AG08395 (cell line): ENCODE measurements at regions not wholly inside any gene's neighbourhood (a gene's known extent, or its start where the extent isn't known, plus 50 kb on each side); places are given as distances from the start of the nearest gene placed in this dataset.
A peak's percentile ranks its signal among the peaks of the same experiment; 100 is the strongest.

Experiments used
- DNase-seq: peaks from one replicate; pipeline ENCODE4 v3.0.0; 2012; ENCODE audit warnings: mixed read lengths, low spot score

GRCh38 chr2:118237451-118237850 is 149.2 kb downstream of the INSIG2 start:
- DNase-seq, result no peak

GRCh38 chr2:118232796-118233195 is 144.5 kb downstream of the INSIG2 start:
- DNase-seq, result no peak

GRCh38 chr2:118232391-118232790 is 144.1 kb downstream of the INSIG2 start:
- no peak for DNase-seq

GRCh38 chr2:118231759-118232158 is 143.5 kb downstream of the INSIG2 start:
- DNase-seq, result no peak

GRCh38 chr2:118227698-118228508 is 139.6 kb downstream of the INSIG2 start:
- peak; percentile 42 for DNase-seq

GRCh38 chr2:118225666-118226065 is 137.4 kb downstream of the INSIG2 start:
- DNase-seq, result no peak

- no peak for DNase-seq
Measured at GRCh38 chr2:118224895-118225311, 136.6 kb downstream of the INSIG2 start.

- peak; percentile 46 for DNase-seq
Measured at GRCh38 chr2:118223992-118224894, 136.0 kb downstream of the INSIG2 start.

- DNase-seq, result no peak
Measured at GRCh38 chr2:118223511-118223991, 135.3 kb downstream of the INSIG2 start.

- DNase-seq, result no peak
Measured at GRCh38 chr2:118222672-118223421, 134.6 kb downstream of the INSIG2 start.

GRCh38 chr2:118222273-118222594 is 134.0 kb downstream of the INSIG2 start:
- DNase-seq, result no peak

- DNase-seq, result peak; percentile 83
Measured at GRCh38 chr2:118221536-118222272, 133.4 kb downstream of the INSIG2 start.

- no peak for DNase-seq
Measured at GRCh38 chr2:118219611-118220010, 131.3 kb downstream of the INSIG2 start.

GRCh38 chr2:118216224-118216623 is 128.0 kb downstream of the INSIG2 start:
- no peak for DNase-seq

- DNase-seq, result no peak
Measured at GRCh38 chr2:118209727-118210126, 121.5 kb downstream of the INSIG2 start.

- DNase-seq, result no peak
Measured at GRCh38 chr2:118207889-118208288, 119.6 kb downstream of the INSIG2 start.

GRCh38 chr2:118202707-118203303 is 114.5 kb downstream of the INSIG2 start:
- DNase-seq, result peak; percentile 70

- no peak for DNase-seq
Measured at GRCh38 chr2:118198268-118198667, 110.0 kb downstream of the INSIG2 start.

GRCh38 chr2:118197011-118197675 is 108.9 kb downstream of the INSIG2 start:
- peak; percentile 38 for DNase-seq

- no peak for DNase-seq
Measured at GRCh38 chr2:118190474-118190873, 102.2 kb downstream of the INSIG2 start.

- no peak for DNase-seq
Measured at GRCh38 chr2:118186858-118187254, 98.6 kb downstream of the INSIG2 start.
